ENCODE measurements at regions not wholly inside any gene's neighbourhood (a gene's known extent, or its start where the extent isn't known, plus 50 kb on each side); places are given as distances from the start of the nearest gene placed in this dataset.

DNA sequence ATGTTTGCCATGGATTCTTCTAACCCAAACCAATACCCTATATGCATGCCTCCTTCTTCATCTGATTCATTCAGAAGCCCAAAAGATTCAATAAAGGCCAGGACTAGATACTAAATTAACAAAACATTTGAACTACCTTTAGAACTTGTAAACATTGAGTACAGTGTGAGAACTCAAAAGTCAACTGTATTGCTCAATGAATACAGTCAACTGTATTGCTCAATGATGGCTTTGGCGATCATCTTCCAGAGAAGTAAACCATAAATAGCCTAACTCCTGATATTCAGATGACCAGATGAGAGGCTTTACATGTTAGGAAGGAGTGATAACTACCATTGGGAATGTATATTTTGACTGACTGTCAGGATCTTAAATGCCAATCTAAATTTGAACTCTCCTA is 206.5 kb upstream of the ITGA4 start:
- Histone ChIP-seq H3K27me3 (ENCODE audit: control insufficient read depth, insufficient read depth) (no peaks in the 10 kb centered on the region), H3K9me3 (ENCODE audit: control insufficient read depth, low read length) (no peaks in the 10 kb centered on the region), H3K4me3 (ENCODE audit: low read length) (no peak overlapping the region), H3K27ac (ENCODE audit: low read length) (no peak overlapping the region), H3K4me1 (ENCODE audit: control insufficient read depth, insufficient read depth, low read length) (no peaks in the 10 kb centered on the region)
- intact Hi-C loops (cut with DNase I), result no loop called here
- ATAC-seq (no peak), DNase-seq (no peak)
- 83% methylated on average over 1 of the region's 1 CpG for WGBS

DNA sequence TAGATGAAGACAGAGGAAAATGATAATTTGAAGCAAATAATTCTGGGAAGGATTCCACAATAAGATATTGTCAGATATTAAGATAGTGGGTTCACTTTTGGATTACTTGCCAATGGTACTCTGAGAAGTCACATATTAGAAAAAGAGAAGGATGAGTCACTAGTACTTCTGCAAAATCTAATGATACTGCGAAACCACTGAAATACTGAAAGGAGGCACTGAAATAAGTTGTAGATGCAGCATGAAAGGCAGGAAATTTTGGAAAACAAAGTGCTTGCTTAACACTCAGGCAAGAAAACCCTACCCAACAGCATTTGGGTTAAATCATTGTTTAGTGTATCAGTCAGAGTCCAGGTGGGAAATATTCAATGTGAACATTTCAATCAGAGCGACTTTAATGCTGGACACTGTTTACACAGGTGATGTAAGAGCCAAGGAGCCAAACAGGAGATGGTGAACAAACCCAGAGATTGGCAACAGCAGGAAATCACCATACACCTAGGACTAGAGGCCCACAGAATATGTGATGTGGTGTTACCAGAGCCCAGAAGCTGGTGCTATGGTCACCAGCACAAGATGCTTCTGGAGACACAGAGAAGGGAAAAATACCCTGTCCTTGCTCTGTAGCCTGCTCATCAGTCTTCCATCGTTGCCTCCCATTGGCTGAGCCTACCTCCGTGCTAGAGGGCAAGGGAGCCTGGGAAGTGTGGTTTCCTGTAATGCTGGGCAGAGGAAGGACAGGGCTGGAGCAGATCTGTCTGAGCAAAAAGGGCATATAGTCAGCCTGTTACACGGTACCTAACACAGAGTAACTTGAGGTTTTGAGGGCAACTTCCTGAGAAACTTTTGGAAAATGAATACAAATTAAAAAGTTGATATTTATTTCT is 204.7 kb upstream of the ITGA4 start:
- intact Hi-C loops (cut with DNase I), result no loop called here
- H3K4me1 ChIP-seq (ENCODE audit: control insufficient read depth, insufficient read depth, low read length), result no peaks in the 10 kb centered on the region
- no peaks in the 10 kb centered on the region for H3K9me3 ChIP-seq (ENCODE audit: control insufficient read depth, low read length)
- 71% methylated on average over 5 of the region's 5 CpGs for WGBS
- ATAC-seq, result no peak
- no peak overlapping the region for H3K27ac ChIP-seq (ENCODE audit: low read length)
- H3K27me3 ChIP-seq (ENCODE audit: control insufficient read depth, insufficient read depth), result no peaks in the 10 kb centered on the region
- DNase-seq, result no peak
- H3K4me3 ChIP-seq (ENCODE audit: low read length), result no peak overlapping the region

GRCh38 chr2:181253438-181253837 is 203.7 kb upstream of the ITGA4 start:
- Histone ChIP-seq H3K27me3 (ENCODE audit: control insufficient read depth, insufficient read depth) (no peaks in the 10 kb centered on the region), H3K9me3 (ENCODE audit: control insufficient read depth, low read length) (no peaks in the 10 kb centered on the region), H3K4me1 (ENCODE audit: control insufficient read depth, insufficient read depth, low read length) (no peaks in the 10 kb centered on the region), H3K4me3 (ENCODE audit: low read length) (no peak overlapping the region), H3K27ac (ENCODE audit: low read length) (no peak overlapping the region)
- ATAC-seq (no peak), DNase-seq (no peak)
- 94% methylated on average over 3 of the region's 3 CpGs for WGBS
- intact Hi-C loops (cut with DNase I), result no loop called here

DNA sequence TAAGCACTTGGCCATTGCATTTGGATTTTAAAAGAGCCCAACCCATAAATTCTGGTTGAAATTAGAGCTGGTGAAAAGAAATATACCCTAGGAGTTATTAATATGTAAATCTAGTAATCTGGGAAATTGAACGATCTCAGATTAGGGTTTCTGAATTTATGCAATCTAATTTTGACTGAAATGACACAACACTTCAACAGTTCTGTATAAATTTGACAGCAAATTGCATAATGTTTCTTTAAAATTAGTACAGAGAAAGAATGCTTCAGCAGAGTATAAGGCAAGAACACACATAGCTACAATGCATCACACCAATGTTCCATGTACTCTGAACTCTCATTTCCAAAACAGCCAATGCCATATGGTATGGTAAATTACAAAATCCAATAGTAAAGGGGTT is 201.5 kb upstream of the ITGA4 start:
- Histone ChIP-seq H3K4me3 (ENCODE audit: low read length) (no peak overlapping the region), H3K27ac (ENCODE audit: low read length) (no peak overlapping the region), H3K4me1 (ENCODE audit: control insufficient read depth, insufficient read depth, low read length) (no peaks in the 10 kb centered on the region), H3K27me3 (ENCODE audit: control insufficient read depth, insufficient read depth) (no peaks in the 10 kb centered on the region), H3K9me3 (ENCODE audit: control insufficient read depth, low read length) (no peaks in the 10 kb centered on the region)
- DNase-seq, result no peak
- ATAC-seq, result no peak
- 57% methylated on average over 1 of the region's 1 CpG for WGBS
- intact Hi-C loops (cut with DNase I), result no loop called here

DNA sequence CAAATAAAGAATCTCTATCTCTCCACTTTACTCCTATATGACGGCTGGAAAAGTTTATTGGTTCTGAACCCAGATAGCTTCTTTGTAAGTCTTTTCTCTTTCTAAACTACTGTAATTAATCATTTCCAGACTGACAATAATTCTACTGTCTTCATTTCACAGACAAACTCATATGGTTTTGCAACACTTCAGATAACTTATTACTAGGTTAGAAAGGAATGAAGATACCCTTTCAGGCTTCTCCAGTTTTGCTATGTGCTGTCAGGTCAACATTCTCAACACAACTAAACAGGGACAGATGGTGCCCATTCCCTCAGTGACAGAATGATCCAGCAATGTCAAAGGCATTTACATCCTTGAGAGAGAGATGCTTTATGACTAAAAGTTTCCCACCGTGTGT is 198.5 kb upstream of the ITGA4 start:
- H3K4me3 ChIP-seq (ENCODE audit: low read length), result no peak overlapping the region
- no peaks in the 10 kb centered on the region for H3K9me3 ChIP-seq (ENCODE audit: control insufficient read depth, low read length)
- DNase-seq (no peak), ATAC-seq (no peak)
- WGBS, result 34% methylated on average over 2 of the region's 2 CpGs
- no peaks in the 10 kb centered on the region for H3K4me1 ChIP-seq (ENCODE audit: control insufficient read depth, insufficient read depth, low read length)
- intact Hi-C loops (cut with DNase I), result no loop called here
- H3K27me3 ChIP-seq (ENCODE audit: control insufficient read depth, insufficient read depth), result no peaks in the 10 kb centered on the region
- no peak overlapping the region for H3K27ac ChIP-seq (ENCODE audit: low read length)

DNA sequence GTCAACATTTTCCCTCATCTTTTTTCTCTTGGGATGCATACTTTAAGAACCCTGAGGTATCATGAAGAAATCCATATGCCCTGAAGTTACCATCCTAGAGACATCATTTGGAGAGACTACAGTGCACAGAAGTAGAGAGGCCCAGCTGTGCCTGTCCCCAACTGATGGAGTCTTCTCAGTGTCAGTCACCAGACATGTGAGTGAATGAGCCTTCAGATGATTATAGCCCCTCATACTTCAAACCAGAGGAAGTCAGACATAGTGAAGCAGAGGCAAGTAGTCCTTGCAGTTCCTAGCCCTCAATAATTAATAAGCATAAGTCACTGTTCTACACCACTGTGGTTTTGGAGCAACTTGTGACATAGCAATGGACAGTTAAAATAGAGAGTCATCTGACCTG is 194.4 kb upstream of the ITGA4 start:
- no peaks in the 10 kb centered on the region for H3K27me3 ChIP-seq (ENCODE audit: control insufficient read depth, insufficient read depth)
- intact Hi-C loops (cut with DNase I), result no loop called here
- no peaks in the 10 kb centered on the region for H3K4me1 ChIP-seq (ENCODE audit: control insufficient read depth, insufficient read depth, low read length)
- ATAC-seq, result no peak
- H3K9me3 ChIP-seq (ENCODE audit: control insufficient read depth, low read length), result no peaks in the 10 kb centered on the region
- H3K4me3 ChIP-seq (ENCODE audit: low read length), result no peak overlapping the region
- no peak for DNase-seq
- H3K27ac ChIP-seq (ENCODE audit: low read length), result no peak overlapping the region

- WGBS, result 38% methylated on average over 1 of the region's 1 CpG
- no peak overlapping the region for H3K27ac ChIP-seq (ENCODE audit: low read length)
- H3K9me3 ChIP-seq (ENCODE audit: control insufficient read depth, low read length), result no peaks in the 10 kb centered on the region
- ATAC-seq (no peak), DNase-seq (no peak)
- intact Hi-C loops (cut with DNase I), result no loop called here
- H3K27me3 ChIP-seq (ENCODE audit: control insufficient read depth, insufficient read depth), result no peaks in the 10 kb centered on the region
- no peaks in the 10 kb centered on the region for H3K4me1 ChIP-seq (ENCODE audit: control insufficient read depth, insufficient read depth, low read length)
- H3K4me3 ChIP-seq (ENCODE audit: low read length), result no peak overlapping the region
These were observed 193.2 kb upstream of the ITGA4 start for GRCh38 chr2:181264001-181264400.

DNA sequence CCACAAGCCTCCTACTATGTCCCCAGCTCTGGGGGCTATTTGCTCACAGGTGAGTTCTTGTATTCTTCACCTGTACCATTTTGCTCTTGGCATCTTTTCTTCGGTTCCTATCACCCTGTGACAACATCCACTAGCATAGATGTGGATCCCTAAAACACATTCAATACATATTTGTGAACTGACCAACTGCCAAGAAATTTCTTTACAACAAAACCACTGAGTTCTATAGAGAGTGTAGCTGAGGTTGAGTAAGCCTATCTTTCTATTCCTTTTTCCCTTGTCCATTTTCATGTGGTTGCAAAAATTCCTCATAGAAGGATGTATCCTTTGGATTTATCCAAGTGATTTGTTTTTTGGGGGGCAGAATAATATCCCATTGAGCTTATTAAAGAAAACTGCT is 192.7 kb upstream of the ITGA4 start:
- Histone ChIP-seq H3K27me3 (ENCODE audit: control insufficient read depth, insufficient read depth) (no peaks in the 10 kb centered on the region), H3K4me3 (ENCODE audit: low read length) (no peak overlapping the region), H3K27ac (ENCODE audit: low read length) (no peak overlapping the region), H3K9me3 (ENCODE audit: control insufficient read depth, low read length) (no peaks in the 10 kb centered on the region), H3K4me1 (ENCODE audit: control insufficient read depth, insufficient read depth, low read length) (no peaks in the 10 kb centered on the region)
- ATAC-seq (no peak), DNase-seq (no peak)
- intact Hi-C loops (cut with DNase I), result no loop called here
- WGBS, result 63% methylated on average over 1 of the region's 1 CpG

GRCh38 chr2:181266614-181267013 is 190.6 kb upstream of the ITGA4 start:
- DNase-seq (no peak), ATAC-seq (no peak)
- Histone ChIP-seq H3K4me1 (ENCODE audit: control insufficient read depth, insufficient read depth, low read length) (no peaks in the 10 kb centered on the region), H3K9me3 (ENCODE audit: control insufficient read depth, low read length) (no peaks in the 10 kb centered on the region), H3K27me3 (ENCODE audit: control insufficient read depth, insufficient read depth) (no peaks in the 10 kb centered on the region), H3K4me3 (ENCODE audit: low read length) (no peak overlapping the region), H3K27ac (ENCODE audit: low read length) (no peak overlapping the region)
- 71% methylated on average over 3 of the region's 3 CpGs for WGBS
- intact Hi-C loops (cut with DNase I), result no loop called here

GRCh38 chr2:181268174-181268867 is 188.9 kb upstream of the ITGA4 start:
- no peak overlapping the region for H3K27ac ChIP-seq (ENCODE audit: low read length)
- no peak for DNase-seq
- WGBS, result 68% methylated on average over 3 of the region's 3 CpGs

DNA sequence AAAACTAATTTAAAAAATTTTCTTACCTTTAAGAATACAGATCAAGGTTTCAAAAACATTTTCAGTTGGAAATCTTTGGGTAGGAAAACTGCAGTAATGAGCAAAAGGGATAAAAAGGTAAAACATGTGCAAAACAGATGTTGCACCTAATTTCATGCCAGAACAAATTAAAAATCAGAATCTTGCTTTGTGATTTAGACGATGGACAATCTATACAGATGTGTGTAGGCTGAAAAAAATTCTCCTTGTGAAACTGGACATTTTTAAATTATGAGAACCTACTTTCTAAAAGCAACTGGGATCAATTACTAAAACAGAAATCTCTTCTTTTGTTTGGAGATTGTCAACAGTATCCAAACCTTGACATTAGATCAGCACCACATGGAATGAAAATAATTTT is 183.2 kb upstream of the ITGA4 start:
- Histone ChIP-seq H3K9me3 (ENCODE audit: control insufficient read depth, low read length) (no peaks in the 10 kb centered on the region), H3K27ac (ENCODE audit: low read length) (no peak overlapping the region), H3K4me3 (ENCODE audit: low read length) (no peak overlapping the region), H3K27me3 (ENCODE audit: control insufficient read depth, insufficient read depth) (no peaks in the 10 kb centered on the region), H3K4me1 (ENCODE audit: control insufficient read depth, insufficient read depth, low read length) (no peaks in the 10 kb centered on the region)
- WGBS, result 66% methylated on average over 1 of the region's 1 CpG
- DNase-seq, result no peak
- intact Hi-C loops (cut with DNase I), result no loop called here
- no peak for ATAC-seq

More at GRCh38 chr2:181268174-181268867, 188.9 kb upstream of the ITGA4 start:
- no peaks in the 10 kb centered on the region for H3K4me1 ChIP-seq (ENCODE audit: control insufficient read depth, insufficient read depth, low read length)
- H3K9me3 ChIP-seq (ENCODE audit: control insufficient read depth, low read length), result no peaks in the 10 kb centered on the region
- H3K4me3 ChIP-seq (ENCODE audit: low read length), result no peak overlapping the region
- intact Hi-C loops (cut with DNase I), result no loop called here
- no peaks in the 10 kb centered on the region for H3K27me3 ChIP-seq (ENCODE audit: control insufficient read depth, insufficient read depth)
- ATAC-seq, result no peak

Measured in right cardiac atrium (tissue), 5 donors.